ENCODE measurements at regions not wholly inside any gene's neighbourhood (a gene's known extent, or its start where the extent isn't known, plus 50 kb on each side); places are given as distances from the start of the nearest gene placed in this dataset.

GRCh38 chr11:127248476-127248875 lies 247.9 kb upstream of the KIRREL3 start:
- no peak overlapping the region for H3K27ac ChIP-seq
- TF ChIP-seq Cebpa-rat (IDR thresholded peaks at IDR 0.05), result no peak
- H3K4me1 ChIP-seq, result peaks cover 23 to 49% (median 42%) of the 10 kb centered on the region in 10 experiments
- peak overlapping the region in 10 of 11 experiments; percentile 15 to 81 (median 55); a peak in 15 of 22 replicates for H3K4me2 ChIP-seq
- H3K4me3 ChIP-seq, result no peak overlapping the region
- H3K9ac ChIP-seq, result no peak overlapping the region
- H4K20me1 ChIP-seq, result no peaks in the 10 kb centered on the region; a peak in 1 of 22 replicates
- 0 out of 22 replicates have a peak, but pooled peaks cover 0 to 3% (median 0%) of the 10 kb centered on the region in 11 experiments for H3K27me3 ChIP-seq
- no peaks in the 10 kb centered on the region for H3K9me3 ChIP-seq (replicated peaks in 1 of 11)
- no peaks in the 10 kb centered on the region for H3K36me3 ChIP-seq

GRCh38 chr11:127247261-127247851 lies 246.8 kb upstream of the KIRREL3 start:
- no peak for TF ChIP-seq Cebpa-rat (IDR thresholded peaks at IDR 0.05)
- H3K27ac ChIP-seq, result peak overlapping the region in 3 of 11 experiments; percentile 24 to 33 (median 25); a peak in 2 of 22 replicates
- no peaks in the 10 kb centered on the region for H3K9me3 ChIP-seq (replicated peaks in 1 of 11)
- H3K4me3 ChIP-seq, result no peak overlapping the region
- H4K20me1 ChIP-seq, result no peaks in the 10 kb centered on the region; a peak in 1 of 22 replicates
- H3K4me2 ChIP-seq, result peak overlapping the region; percentile 27 to 81 (median 55); a peak in 21 of 22 replicates
- H3K27me3 ChIP-seq, result 0 out of 22 replicates have a peak, but pooled peaks cover 0 to 3% (median 0%) of the 10 kb centered on the region in 11 experiments
- H3K4me1 ChIP-seq, result peaks cover 17 to 39% (median 35%) of the 10 kb centered on the region in 10 experiments
- no peaks in the 10 kb centered on the region for H3K36me3 ChIP-seq
- H3K9ac ChIP-seq, result peak overlapping the region in 1 of 11 experiments; percentile 30; a peak in 1 of 22 replicates

DNA sequence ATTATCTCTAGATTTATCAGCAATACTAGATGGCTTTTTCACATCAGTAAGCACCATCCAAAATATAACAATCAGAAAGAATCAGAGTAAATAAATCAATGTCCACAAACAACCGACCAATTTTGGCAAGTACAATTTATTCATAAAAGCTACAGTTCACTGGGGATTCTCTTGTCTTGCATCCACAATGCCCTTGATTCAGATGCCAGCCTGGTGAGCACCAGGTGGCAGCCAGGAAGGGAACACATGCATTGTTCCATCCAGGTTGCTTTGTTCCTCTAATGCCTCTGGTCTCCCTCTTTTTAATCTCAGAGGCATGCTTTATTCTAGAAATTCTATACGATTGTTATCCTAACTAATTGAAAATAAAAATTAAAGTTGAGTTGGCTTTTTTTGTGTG lies 242.1 kb upstream of the KIRREL3 start:
- no peaks in the 10 kb centered on the region for H3K9me3 ChIP-seq (replicated peaks in 1 of 11)
- no peak for TF ChIP-seq Cebpa-rat (IDR thresholded peaks at IDR 0.05)
- no peak overlapping the region for H3K27ac ChIP-seq
- no peak overlapping the region for H3K4me2 ChIP-seq
- no peaks in the 10 kb centered on the region for H3K36me3 ChIP-seq
- no peaks in the 10 kb centered on the region for H4K20me1 ChIP-seq
- no peaks in the 10 kb centered on the region for H3K27me3 ChIP-seq
- H3K4me3 ChIP-seq, result no peak overlapping the region
- H3K9ac ChIP-seq, result no peak overlapping the region
- peaks cover 7 to 14% (median 12%) of the 10 kb centered on the region in 10 experiments; a peak in 18 of 20 replicates for H3K4me1 ChIP-seq

DNA sequence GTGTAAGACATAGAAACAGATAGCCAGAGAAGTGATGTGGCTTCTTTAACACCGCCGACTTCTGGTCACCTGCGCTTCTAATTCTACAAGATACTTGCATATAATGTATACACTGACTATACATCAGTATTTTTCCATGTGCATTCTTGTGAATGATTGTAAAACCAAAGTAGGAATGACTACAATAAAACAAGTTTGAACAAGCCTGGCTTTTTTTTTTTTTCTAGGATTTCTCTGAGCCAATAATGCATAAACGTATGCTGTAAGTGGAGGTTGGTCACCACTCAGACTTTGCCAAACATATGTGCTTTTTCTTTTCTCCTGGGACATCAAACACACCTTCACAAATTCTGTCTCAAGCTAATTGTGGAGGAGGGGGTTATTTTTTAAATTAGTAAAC lies 237.8 kb upstream of the KIRREL3 start:
- no peaks in the 10 kb centered on the region for H3K36me3 ChIP-seq

DNA sequence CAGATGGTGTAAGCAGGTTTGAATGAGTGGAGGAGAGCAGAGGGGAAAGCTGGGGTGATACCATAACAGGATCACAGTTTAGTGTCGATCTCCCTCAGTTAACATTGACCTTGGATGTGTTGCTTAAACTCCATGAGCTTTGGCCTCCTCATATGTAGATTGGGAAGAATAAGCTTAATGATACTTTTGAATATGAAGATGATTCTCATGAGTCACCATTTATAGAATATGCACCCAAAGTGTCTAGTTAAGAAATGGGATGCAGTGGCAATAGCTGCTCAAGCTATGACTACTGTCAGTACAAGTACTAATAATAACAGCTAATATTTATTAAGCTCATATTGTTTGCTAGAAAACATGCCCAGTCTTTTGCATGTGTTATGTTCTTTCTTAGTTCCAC lies 236.2 kb upstream of the KIRREL3 start:
- no peak for TF ChIP-seq Cebpa-rat (IDR thresholded peaks at IDR 0.05)
- no peak overlapping the region for H3K4me3 ChIP-seq
- H4K20me1 ChIP-seq, result no peaks in the 10 kb centered on the region
- no peak overlapping the region for H3K27ac ChIP-seq
- no peak overlapping the region for H3K4me2 ChIP-seq
- H3K36me3 ChIP-seq, result no peaks in the 10 kb centered on the region
- H3K9ac ChIP-seq, result no peak overlapping the region
- no peaks in the 10 kb centered on the region; a peak in 1 of 20 replicates for H3K4me1 ChIP-seq
- no peaks in the 10 kb centered on the region for H3K27me3 ChIP-seq
- no peaks in the 10 kb centered on the region for H3K9me3 ChIP-seq (replicated peaks in 1 of 11)

More for the DNA sequence above, 237.8 kb upstream of the KIRREL3 start:
- H4K20me1 ChIP-seq, result no peaks in the 10 kb centered on the region
- H3K9ac ChIP-seq, result no peak overlapping the region
- no peak for TF ChIP-seq Cebpa-rat (IDR thresholded peaks at IDR 0.05)
- H3K4me1 ChIP-seq, result no peaks in the 10 kb centered on the region; a peak in 1 of 20 replicates
- H3K27ac ChIP-seq, result no peak overlapping the region
- H3K4me3 ChIP-seq, result no peak overlapping the region
- no peaks in the 10 kb centered on the region for H3K9me3 ChIP-seq (replicated peaks in 1 of 11)
- H3K4me2 ChIP-seq, result no peak overlapping the region
- no peaks in the 10 kb centered on the region for H3K27me3 ChIP-seq

DNA sequence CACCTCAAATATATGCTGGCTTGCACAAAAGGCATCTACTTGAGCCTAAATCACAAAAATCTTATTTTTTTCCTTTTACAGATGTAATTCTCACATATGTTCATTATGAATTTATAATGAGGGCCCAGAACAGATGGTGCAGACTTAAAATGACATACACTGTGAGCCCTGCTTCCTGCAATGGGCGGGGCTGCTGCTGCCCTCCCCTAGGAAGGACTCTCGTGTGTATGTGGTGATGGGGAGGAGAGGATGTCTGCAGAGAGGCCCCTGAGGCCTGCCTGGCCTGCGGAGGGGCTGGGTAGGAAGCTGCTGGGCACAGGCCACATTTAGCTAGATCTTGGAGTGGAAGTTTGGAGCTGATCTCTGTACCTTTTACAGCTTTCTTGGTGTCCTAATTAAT lies 233.4 kb upstream of the KIRREL3 start:
- no peak overlapping the region for H3K4me3 ChIP-seq
- no peaks in the 10 kb centered on the region for H4K20me1 ChIP-seq
- no peaks in the 10 kb centered on the region for H3K9me3 ChIP-seq (replicated peaks in 1 of 11)
- no peak overlapping the region for H3K27ac ChIP-seq
- H3K36me3 ChIP-seq, result no peaks in the 10 kb centered on the region
- H3K9ac ChIP-seq, result no peak overlapping the region
- H3K27me3 ChIP-seq, result no peaks in the 10 kb centered on the region
- no peak for TF ChIP-seq Cebpa-rat (IDR thresholded peaks at IDR 0.05)
- no peaks in the 10 kb centered on the region; a peak in 1 of 20 replicates for H3K4me1 ChIP-seq
- H3K4me2 ChIP-seq, result no peak overlapping the region

DNA sequence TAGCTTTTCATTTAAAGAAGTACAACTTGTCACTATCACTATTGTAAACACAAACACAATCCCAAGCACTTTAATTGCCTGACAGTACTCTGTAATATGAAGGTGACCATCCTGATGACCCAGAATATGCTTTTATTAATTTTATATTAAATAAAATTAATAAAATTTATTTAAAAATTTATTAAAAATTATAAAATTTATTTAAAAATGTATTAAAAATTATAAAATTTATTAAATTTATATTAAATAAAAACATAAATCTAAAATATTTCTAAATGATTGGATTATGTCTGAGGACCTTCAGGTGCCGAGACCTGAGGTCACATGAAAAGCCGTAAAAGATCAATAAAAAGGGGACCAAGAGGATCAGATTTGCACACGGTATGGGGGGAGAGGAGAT lies 229.8 kb upstream of the KIRREL3 start:
- H3K36me3 ChIP-seq, result no peaks in the 10 kb centered on the region
- no peak overlapping the region for H3K9ac ChIP-seq
- no peak overlapping the region for H3K4me2 ChIP-seq
- no peak for TF ChIP-seq Cebpa-rat (IDR thresholded peaks at IDR 0.05)
- no peaks in the 10 kb centered on the region for H3K27me3 ChIP-seq
- no peaks in the 10 kb centered on the region for H4K20me1 ChIP-seq
- H3K4me3 ChIP-seq, result no peak overlapping the region
- H3K9me3 ChIP-seq (replicated peaks in 1 of 11), result no peaks in the 10 kb centered on the region
- no peak overlapping the region for H3K27ac ChIP-seq
- no peaks in the 10 kb centered on the region; a peak in 1 of 20 replicates for H3K4me1 ChIP-seq

DNA sequence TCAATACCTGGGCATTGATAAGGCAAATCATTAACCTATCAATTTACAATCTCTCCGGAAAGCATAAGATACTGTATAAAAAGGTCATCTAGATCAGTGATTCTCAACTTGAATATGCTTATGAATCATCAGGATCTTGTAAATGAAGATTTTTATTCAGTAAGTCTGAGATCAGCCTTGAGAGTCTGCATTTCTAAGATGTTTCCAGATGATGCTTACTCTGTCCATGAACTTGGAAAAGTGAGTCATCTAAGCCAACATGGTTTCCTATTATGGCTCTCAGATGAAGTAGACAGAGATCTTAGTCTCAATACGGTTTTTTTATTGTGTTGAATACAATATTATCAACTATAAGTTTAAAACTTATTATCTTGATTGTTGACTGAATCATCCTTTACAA lies 226.4 kb upstream of the KIRREL3 start:
- H3K27ac ChIP-seq, result no peak overlapping the region
- H3K4me2 ChIP-seq, result no peak overlapping the region
- no peak for TF ChIP-seq Cebpa-rat (IDR thresholded peaks at IDR 0.05)
- H3K9ac ChIP-seq, result no peak overlapping the region
- no peaks in the 10 kb centered on the region for H3K9me3 ChIP-seq (replicated peaks in 1 of 11)
- no peaks in the 10 kb centered on the region for H4K20me1 ChIP-seq
- H3K4me3 ChIP-seq, result no peak overlapping the region
- no peaks in the 10 kb centered on the region for H3K36me3 ChIP-seq
- no peaks in the 10 kb centered on the region for H3K27me3 ChIP-seq
- no peaks in the 10 kb centered on the region for H3K4me1 ChIP-seq

- no peaks in the 10 kb centered on the region for H3K36me3 ChIP-seq
- TF ChIP-seq Cebpa-rat (IDR thresholded peaks at IDR 0.05), result no peak
- no peak overlapping the region for H3K4me3 ChIP-seq
- H3K4me1 ChIP-seq, result no peaks in the 10 kb centered on the region
- no peak overlapping the region for H3K27ac ChIP-seq
- H3K4me2 ChIP-seq, result no peak overlapping the region
- H3K9me3 ChIP-seq (replicated peaks in 1 of 11), result no peaks in the 10 kb centered on the region
- H3K27me3 ChIP-seq, result no peaks in the 10 kb centered on the region
- no peak overlapping the region for H3K9ac ChIP-seq
- H4K20me1 ChIP-seq, result no peaks in the 10 kb centered on the region
These were observed 225.8 kb upstream of the KIRREL3 start for GRCh38 chr11:127226380-127226779.

DNA sequence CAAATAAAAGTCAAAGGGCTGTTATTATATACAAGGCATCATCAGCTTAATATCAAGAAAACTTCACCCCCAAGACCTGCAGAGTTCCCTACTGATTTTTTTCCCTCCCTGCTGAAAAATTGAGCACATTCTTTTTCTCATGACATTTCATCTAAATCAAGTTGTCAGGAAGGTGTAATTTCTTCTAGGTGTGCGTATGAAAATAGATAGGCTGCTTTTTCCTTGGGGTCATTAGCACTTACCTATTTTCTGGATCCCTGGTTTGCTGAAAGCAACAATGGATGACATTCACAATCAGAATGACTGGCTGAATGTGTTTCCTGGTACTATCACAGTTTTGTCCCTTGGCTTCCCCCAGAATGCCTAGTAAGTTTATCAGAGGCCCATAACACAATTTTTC lies 225.0 kb upstream of the KIRREL3 start:
- Histone ChIP-seq H3K4me2 (no peak overlapping the region), H3K9ac (no peak overlapping the region), H4K20me1 (no peaks in the 10 kb centered on the region), H3K36me3 (no peaks in the 10 kb centered on the region), H3K4me3 (no peak overlapping the region), H3K27ac (no peak overlapping the region), H3K9me3 (replicated peaks in 1 of 11) (no peaks in the 10 kb centered on the region), H3K4me1 (no peaks in the 10 kb centered on the region), H3K27me3 (no peaks in the 10 kb centered on the region)
- no peak for TF ChIP-seq Cebpa-rat (IDR thresholded peaks at IDR 0.05)
